ENCODE measurements at regions not wholly inside any gene's neighbourhood (a gene's known extent, or its start where the extent isn't known, plus 50 kb on each side); places are given as distances from the start of the nearest gene placed in this dataset.

- Mint-ChIP-seq H3K36me3 (ENCODE audit: low read depth) (no peaks in the 10 kb centered on the region), H3K4me3 (no peak overlapping the region), H3K27me3 (ENCODE audit: insufficient read depth) (no peaks in the 10 kb centered on the region), H3K9me3 (peaks cover 49% of the 10 kb centered on the region), H3K4me1 (ENCODE audit: low read depth) (no peaks in the 10 kb centered on the region), H3K27ac (no peak overlapping the region)
- no peak for DNase-seq
- TF ChIP-seq CTCF (IDR thresholded peaks at IDR 0.05): no peak
Observed at GRCh38 chr3:76700323-76700722, 339.6 kb upstream of the ROBO2 start.

- TF ChIP-seq CTCF (IDR thresholded peaks at IDR 0.05): no peak
- no peak for DNase-seq
- Mint-ChIP-seq H3K9me3 (peaks cover 37% of the 10 kb centered on the region), H3K4me3 (no peak overlapping the region), H3K27me3 (ENCODE audit: insufficient read depth) (no peaks in the 10 kb centered on the region), H3K27ac (no peak overlapping the region), H3K4me1 (ENCODE audit: low read depth) (no peaks in the 10 kb centered on the region), H3K36me3 (ENCODE audit: low read depth) (no peaks in the 10 kb centered on the region)
Observed at GRCh38 chr3:76702676-76703075, 337.2 kb upstream of the ROBO2 start.

GRCh38 chr3:76715426-76715825 lies 324.5 kb upstream of the ROBO2 start:
- Mint-ChIP-seq H3K27me3 (ENCODE audit: insufficient read depth) (no peaks in the 10 kb centered on the region), H3K4me1 (ENCODE audit: low read depth) (no peaks in the 10 kb centered on the region), H3K27ac (no peak overlapping the region), H3K4me3 (no peak overlapping the region), H3K9me3 (peaks cover 48% of the 10 kb centered on the region), H3K36me3 (ENCODE audit: low read depth) (no peaks in the 10 kb centered on the region)
- no peak for DNase-seq
- no peak for TF ChIP-seq CTCF (IDR thresholded peaks at IDR 0.05)

GRCh38 chr3:76723366-76723765 lies 316.5 kb upstream of the ROBO2 start:
- Mint-ChIP-seq H3K4me1 (ENCODE audit: low read depth) (no peaks in the 10 kb centered on the region), H3K9me3 (peaks cover 34% of the 10 kb centered on the region), H3K27me3 (ENCODE audit: insufficient read depth) (no peaks in the 10 kb centered on the region), H3K4me3 (no peak overlapping the region), H3K27ac (no peak overlapping the region), H3K36me3 (ENCODE audit: low read depth) (no peaks in the 10 kb centered on the region)
- DNase-seq: no peak
- TF ChIP-seq CTCF (IDR thresholded peaks at IDR 0.05): no peak

GRCh38 chr3:76724075-76724474 lies 315.8 kb upstream of the ROBO2 start:
- no peaks in the 10 kb centered on the region for H3K36me3 Mint-ChIP-seq (ENCODE audit: low read depth)

More at GRCh38 chr3:76724075-76724474, 315.8 kb upstream of the ROBO2 start:
- no peaks in the 10 kb centered on the region for H3K4me1 Mint-ChIP-seq (ENCODE audit: low read depth)
- no peak overlapping the region for H3K27ac Mint-ChIP-seq
- peaks cover 38% of the 10 kb centered on the region for H3K9me3 Mint-ChIP-seq
- no peak overlapping the region for H3K4me3 Mint-ChIP-seq
- no peak for DNase-seq
- H3K27me3 Mint-ChIP-seq (ENCODE audit: insufficient read depth): no peaks in the 10 kb centered on the region
- no peak for TF ChIP-seq CTCF (IDR thresholded peaks at IDR 0.05)

All from HFFc6 (cell line).